NK-92 treated with Interleukin-12 subunit alpha and Interleukin-12 subunit beta, amount 100 ng/mL, for 24 hours (cell line): ENCODE measurements at regions not wholly inside any gene's neighbourhood (a gene's known extent, or its start where the extent isn't known, plus 50 kb on each side); places are given as distances from the start of the nearest gene placed in this dataset.
"Not testable (repeated sequence)": the region's sequence is repeated elsewhere in the genome, so short reads cannot be mapped to it uniquely, and the experiment has no call there.

Experiments used
- DNase-seq: peaks from one replicate; lab custom pipeline; 2025; lab: John Stamatoyannopoulos, UW

GRCh38 chr12:107144441-107144840 lies 51.1 kb upstream of the CRY1 start:
- no peak for DNase-seq

GRCh38 chr12:107144990-107145389 lies 51.6 kb upstream of the CRY1 start:
- no peak for DNase-seq

DNA sequence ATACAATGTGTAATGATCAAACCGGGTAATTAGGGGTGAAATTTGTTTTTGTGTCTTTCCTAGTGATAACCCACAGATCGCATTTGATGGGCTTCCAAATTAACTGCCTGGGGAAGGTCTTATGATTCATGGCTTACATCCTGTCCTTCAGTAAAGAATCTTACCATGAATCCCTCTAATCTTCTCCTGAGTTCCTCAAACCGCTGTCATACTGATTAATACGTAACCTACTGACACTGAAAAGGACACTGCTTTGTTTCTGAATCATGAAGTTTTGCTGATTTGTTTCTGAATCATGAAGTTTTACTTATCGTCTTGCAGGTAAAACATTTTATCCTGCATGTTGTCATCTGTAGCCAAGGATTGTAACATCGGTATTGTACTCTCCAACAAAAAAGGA lies 52.0 kb upstream of the CRY1 start:
- DNase-seq: no peak

DNA sequence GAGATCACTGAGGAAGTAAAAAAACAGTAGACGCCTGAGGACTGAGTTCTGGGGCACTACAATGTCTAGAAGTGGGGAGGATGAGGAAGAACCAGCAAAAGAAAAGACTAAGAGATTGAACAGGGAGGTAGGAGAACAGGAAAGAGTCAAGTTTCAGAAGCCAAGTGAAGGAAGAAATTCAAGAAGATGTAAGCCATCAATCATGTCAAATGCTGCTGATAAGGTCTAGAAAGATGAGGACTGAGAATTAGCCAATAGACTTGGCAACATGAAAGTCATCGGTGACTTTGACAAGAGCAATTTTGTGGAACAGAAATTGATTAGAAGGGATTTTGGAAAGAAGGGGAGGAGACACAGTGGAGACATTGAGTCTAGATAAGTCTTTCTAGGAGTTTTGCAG lies 54.8 kb upstream of the CRY1 start:
- DNase-seq: no peak

DNA sequence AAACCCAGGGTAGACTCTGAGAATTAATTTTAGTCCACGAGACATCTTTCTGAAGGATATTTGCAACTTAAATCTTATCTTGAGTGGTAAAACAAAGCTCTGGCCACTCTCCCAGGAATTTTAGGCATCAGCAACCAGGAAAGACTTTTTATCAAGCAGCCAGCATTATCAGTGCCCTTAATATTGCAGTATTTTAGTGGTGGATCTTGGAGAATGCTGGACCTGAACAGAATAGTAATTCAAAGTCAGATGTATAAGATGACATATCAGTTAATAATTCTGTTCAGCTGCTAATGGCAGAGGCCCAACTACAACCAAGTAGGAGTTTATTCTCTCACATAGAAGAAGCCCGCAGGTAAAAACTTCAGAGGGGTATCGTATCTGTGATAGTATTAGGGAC lies 59.0 kb upstream of the CRY1 start:
- DNase-seq: no peak

GRCh38 chr12:107159384-107159900 lies 66.1 kb upstream of the CRY1 start:
- no peak for DNase-seq

- no peak for DNase-seq
These were observed 70.1 kb upstream of the CRY1 start for GRCh38 chr12:107163413-107163812.

GRCh38 chr12:107164392-107164791 lies 71.0 kb upstream of the CRY1 start:
- DNase-seq: no peak

GRCh38 chr12:107165581-107165980 lies 72.2 kb upstream of the CRY1 start:
- no peak for DNase-seq

DNA sequence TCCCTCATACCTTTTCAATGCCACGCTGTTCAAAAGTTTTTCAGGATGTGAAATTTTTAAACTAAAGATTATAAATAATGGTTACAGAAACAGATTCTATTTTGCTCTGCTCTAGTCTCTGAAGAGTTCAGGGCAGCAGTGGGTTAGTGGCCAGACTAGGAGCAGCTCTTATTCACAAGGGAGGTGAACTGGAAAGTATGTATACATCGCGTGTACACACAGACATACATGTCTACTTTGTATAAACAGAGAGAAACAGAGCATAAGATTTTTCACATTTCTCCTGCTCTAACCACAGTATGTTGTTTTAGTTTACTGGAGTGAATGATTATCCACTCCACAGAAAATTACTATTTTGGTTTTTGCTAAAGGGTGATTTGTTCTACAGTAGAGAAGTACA lies 74.4 kb upstream of the CRY1 start:
- no peak for DNase-seq

DNA sequence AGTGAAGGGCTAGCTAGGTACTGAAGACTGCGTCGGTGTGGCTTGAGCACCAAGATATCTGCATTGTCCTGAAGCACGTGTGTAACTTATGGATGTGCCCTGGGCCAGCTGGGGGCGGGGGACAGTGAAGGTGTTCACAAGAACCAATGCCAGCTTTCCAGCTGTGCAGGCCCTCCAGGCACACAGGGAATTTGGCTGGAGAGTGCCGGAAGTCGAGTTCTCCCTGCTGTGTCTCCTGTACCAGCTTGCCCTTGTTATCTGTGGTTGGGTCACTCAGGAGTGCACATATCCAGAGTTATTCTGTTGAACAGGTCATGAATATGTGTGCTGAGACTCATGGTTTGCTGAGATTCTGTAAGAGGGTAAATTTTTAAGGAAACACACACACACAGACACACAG lies 75.9 kb upstream of the CRY1 start:
- DNase-seq: no peak

DNA sequence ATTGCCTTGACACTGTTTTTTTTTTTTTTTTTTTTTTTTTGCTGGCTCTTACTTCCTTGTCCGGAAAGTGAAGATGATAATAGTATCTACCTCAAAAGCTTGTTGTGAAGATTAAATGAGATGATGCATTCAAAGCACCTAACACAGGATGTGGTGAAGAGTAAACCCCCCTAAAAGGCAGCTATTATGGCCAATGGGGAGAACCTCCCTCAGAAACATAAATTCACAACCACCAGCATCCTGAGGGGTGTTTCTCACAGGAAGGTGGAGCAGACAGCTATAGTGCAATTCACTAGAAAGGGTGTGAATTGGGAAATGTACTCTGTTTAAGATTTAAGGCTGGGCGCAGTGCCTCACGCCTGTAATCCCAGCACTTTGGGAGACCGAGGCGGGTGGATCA lies 85.4 kb upstream of the CRY1 start:
- DNase-seq: no peak

DNA sequence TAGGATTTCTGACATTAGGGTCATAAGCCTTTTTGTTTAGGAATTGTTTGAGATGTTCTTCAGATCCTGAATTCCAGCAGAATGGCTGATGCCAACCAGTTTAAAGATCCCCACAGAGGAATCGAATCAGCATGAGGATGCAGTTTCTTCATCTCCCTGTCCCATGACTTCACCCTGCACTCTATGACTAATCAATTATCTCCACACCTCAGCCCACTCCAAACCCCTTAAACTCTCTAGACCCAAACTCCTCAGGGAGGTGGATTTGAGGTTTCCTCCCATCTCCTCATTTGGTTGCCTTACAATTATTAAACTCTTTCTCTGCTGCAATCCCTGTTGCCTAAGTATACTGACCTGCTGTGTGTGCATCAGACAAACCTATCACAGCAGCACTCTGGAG lies 86.5 kb upstream of the CRY1 start:
- DNase-seq: no peak

GRCh38 chr12:107180272-107180671 lies 86.9 kb upstream of the CRY1 start:
- no peak for DNase-seq

DNA sequence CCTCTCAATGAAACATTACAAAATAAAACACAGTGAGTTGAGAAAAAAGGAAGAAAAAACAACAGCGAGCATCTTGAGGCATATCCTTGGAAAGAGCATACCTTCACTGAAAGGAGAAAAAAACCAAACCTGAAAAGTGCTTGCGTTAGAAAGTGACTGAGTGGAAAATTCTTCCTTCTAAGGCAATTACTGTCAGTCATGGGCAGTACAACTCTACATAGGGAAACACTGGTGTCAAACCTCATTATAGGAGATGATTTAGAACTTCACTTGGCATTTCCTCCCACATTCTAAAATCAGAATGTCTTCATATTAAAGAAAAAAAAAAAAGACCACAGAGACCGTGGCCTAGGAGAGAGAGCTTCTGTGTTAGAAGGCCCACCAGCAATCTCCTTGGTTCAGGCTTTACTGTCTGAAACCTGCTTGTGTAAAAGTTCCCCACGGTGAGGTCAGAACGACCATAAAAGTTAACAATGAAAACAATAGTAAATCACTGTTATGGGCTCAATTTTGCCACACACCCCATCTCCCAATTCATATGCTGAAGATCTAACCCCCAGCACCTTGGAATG lies 91.1 kb upstream of the CRY1 start:
- no peak for DNase-seq

DNA sequence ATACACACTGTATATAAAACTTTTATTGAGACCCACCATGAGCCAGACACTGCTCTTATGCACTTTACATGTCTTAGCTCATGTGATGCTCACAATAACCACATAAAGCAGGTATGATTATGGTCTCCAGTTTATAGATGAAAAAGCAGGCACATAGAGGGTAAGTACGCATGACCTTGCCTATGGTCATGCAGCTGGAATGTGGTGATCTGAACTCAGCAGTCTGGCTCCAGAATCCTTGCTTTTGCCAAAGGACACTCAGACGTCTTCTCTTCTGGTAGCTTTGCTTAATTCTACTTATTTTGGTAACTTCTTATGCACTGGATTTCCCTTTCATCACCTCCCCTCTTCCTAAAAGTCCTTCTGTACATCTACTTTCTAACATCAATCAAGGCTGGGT lies 103.3 kb upstream of the CRY1 start:
- no peak for DNase-seq

- no peak for DNase-seq
These were observed 107.0 kb upstream of the CRY1 start for GRCh38 chr12:107200394-107200793.

GRCh38 chr12:107207931-107208525 lies 114.7 kb upstream of the CRY1 start:
- no peak for DNase-seq

DNA sequence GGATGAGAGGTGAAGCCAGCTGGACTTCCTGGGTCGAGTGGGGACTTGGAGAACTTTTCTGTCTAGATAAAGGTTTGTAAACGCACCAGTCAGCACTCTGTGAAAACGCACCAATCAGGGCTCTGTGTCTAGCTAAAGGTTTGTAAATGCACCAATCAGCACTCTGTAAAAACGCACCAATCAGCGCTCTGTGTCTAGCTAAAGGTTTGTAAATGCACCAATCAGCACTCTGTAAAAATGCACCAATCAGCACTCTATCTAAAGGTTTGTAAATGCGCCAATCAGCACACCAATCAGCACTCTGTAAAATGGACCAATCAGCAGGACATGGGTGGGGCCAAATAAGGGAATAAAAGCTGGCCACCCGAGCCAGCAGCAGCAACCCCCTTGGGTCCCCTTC lies 116.4 kb upstream of the CRY1 start:
- not testable (repeated sequence) for DNase-seq

DNA sequence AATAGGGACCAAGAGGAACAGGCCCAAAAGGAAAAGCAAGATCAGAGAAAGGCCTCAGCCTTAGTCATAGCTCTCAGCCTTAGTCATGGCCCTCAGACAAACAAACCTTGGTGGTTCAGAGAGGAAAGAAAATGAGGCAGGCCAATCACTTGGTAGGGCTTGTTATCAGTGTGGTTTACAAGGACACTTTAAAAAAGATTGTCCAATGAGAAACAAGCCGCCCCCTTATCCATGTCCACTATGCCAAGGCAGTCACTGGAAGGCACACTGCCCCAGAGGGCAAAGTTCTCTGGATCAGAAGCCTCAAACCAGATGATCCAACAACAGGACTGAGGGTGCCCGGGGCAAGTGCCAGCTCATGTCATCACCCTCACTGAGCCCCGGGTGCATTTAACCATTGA lies 121.0 kb upstream of the CRY1 start:
- DNase-seq: not testable (repeated sequence)

- not testable (repeated sequence) for DNase-seq
These were observed 123.1 kb upstream of the CRY1 start for GRCh38 chr12:107216411-107216810.

DNA sequence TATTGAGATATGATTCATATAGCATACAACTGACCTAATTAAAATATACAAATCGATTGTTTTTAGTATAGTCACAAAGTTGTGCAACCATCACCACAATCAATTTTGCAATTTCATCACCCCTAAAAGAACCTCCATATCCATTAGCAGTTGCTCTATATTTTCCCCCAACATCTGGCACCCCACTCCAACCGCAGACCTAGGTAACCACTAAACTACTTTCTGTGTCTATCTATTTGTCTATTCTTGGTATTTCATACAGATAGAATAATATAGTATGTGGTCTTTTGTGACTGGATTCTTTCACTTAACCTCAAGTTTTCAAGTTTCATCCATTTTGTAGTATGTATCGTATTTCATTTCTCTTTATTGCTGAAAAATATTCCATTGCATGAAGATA lies 126.0 kb upstream of the CRY1 start:
- DNase-seq: no peak

- DNase-seq: no peak
These were observed 128.6 kb upstream of the CRY1 start for GRCh38 chr12:107221913-107222312.

GRCh38 chr12:107223821-107224220 lies 130.5 kb upstream of the CRY1 start:
- no peak for DNase-seq
